Transverse colon (tissue), 4 donors: ENCODE measurements at regions not wholly inside any gene's neighbourhood (a gene's known extent, or its start where the extent isn't known, plus 50 kb on each side); places are given as distances from the start of the nearest gene placed in this dataset.

Source experiments
- DNase-seq: peaks from one replicate; pipeline ENCODE4 v3.0.0-alpha.2; 2019
- H3K27ac ChIP-seq, 4 donors: fragments of 200-600 bp; sonication (generic); 2 replicates each; pipeline ENCODE4 v1.5.1; 2016 to 2018; ENCODE audit warnings: inconsistent platforms in 4 of 4
- H3K27me3 ChIP-seq: fragments of 200-600 bp; sonication (generic); 2 replicates; pipeline ENCODE4 v1.5.1; 2017; ENCODE audit warnings: inconsistent platforms
- H3K36me3 ChIP-seq, 4 donors: fragments of 200-600 bp; sonication (generic); 2 replicates each; pipeline ENCODE4 v1.5.1; 2017 to 2019; ENCODE audit warnings: inconsistent platforms in 4 of 4
- H3K4me1 ChIP-seq, 4 donors: fragments of 200-600 bp; sonication (generic); 2 replicates each; pipeline ENCODE4 v1.5.1; 2017 to 2020; ENCODE audit warnings: inconsistent platforms in 4 of 4
- H3K4me3 ChIP-seq, 4 donors: fragments of 200-600 bp; sonication (generic); 1 replicate in 1 of 4; 2 replicates in 3 of 4; pipeline versions ENCODE4 v1.5.1 to v1.6.1; 2017 to 2019; ENCODE audit warnings: inconsistent platforms in 4 of 4
- H3K9me3 ChIP-seq, 2 donors: fragments of 200-600 bp; sonication (generic); 2 replicates each; pipeline ENCODE4 v1.5.1; 2017 to 2019; ENCODE audit warnings: inconsistent platforms in 2 of 2
- EP300 ChIP-seq: sonication (generic); formaldehyde crosslinking; IDR thresholded peaks from one replicate; pipeline ENCODE4 v1.6.1; 2017; ENCODE audit warnings: antibody characterized with exemption, low read depth
- POLR2A ChIP-seq: fragments of 450-650 bp; IDR thresholded peaks from one replicate; pipeline ENCODE4 v1.6.1; 2016; ENCODE audit warnings: antibody characterized with exemption, mild to moderate bottlenecking, moderate library complexity
- POLR2AphosphoS5 ChIP-seq, 3 donors: sonication (generic); formaldehyde crosslinking; IDR thresholded peaks; one replicate each; pipeline ENCODE4 v1.6.1; 2016; ENCODE audit warnings: antibody characterized with exemption in 3 of 3
- WGBS, 2 donors: methylation state at CpG; one replicate each; pipeline ENCODE4 v1.1.5; 2018; ENCODE audit warnings: low coverage in 1 of 2; 5-methylcytosine and 5-hydroxymethylcytosine counted together
- in situ Hi-C, 4 donors: fragments of 200-750 bp; cut with MboI; loops; one replicate each; pipeline versions ENCODE4 v1.15.0 to v1.15.1; 2017; ENCODE audit warnings: low sequenced_read_pairs in 3 of 4, low pct_ligation_motif_present in 1 of 4, low pct_unique_long_range_greater_than_20kb in 1 of 4
- intact Hi-C: fragments of 100-400 bp; cut with DNase I; formaldehyde crosslinking; loops from one replicate; pipeline ENCODE4 v1.15.1; 2023; ENCODE audit warnings: low total_unique reads
- TF ChIP-seq, protein P1 (sequence below), 5 experiments: fragments of 200-600 bp in 3 of 5; fragments of 450-650 bp in 2 of 5; sonication (generic) in 3 of 5; IDR thresholded peaks; 1 replicate in 2 of 5; 2 replicates in 3 of 5; pipeline ENCODE4 v1.5.1; 2016 to 2017; ENCODE audit warnings: antibody characterized with exemption in 5 of 5, inconsistent platforms in 3 of 5, mild to moderate bottlenecking in 2 of 5, moderate library complexity in 1 of 5

DNA sequence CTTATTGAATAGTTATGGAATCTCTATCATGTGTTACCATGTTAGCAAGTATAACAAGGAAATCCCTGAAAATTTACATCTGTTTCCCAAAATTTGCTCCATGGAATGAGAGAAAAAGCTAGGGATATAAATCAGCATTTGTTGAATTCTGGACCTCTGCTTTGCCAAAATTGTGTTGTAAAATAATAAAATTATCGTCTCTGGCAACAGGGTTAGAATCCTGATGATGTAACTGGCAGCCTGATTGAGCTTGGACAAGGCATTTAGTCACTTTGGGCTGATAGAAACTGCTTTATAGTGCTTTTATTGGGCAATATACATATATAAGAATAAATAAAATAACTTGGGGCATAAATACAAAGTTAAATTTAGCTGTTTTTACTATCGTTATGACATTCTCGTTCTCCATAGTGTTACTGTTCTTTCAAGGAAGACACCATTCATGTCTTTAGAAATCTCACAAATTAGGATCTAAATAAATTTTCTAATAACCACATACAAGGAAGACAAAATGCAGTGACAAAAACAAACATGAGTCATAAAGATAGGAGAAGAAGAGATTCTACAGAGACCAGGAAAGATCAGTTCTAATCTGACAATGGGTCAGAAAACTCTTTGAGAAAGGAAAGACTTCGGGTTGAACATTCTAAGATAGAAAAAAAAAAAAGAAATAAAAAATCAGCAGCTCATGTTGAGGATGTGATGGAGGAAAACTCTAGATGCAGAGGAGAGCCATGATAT is 145.0 kb upstream of the CDH10 start:
- Histone ChIP-seq H3K27ac (no peak overlapping the region), H3K27me3 (no peaks in the 10 kb centered on the region), H3K4me3 (no peak overlapping the region), H3K4me1 (no peaks in the 10 kb centered on the region), H3K36me3 (no peaks in the 10 kb centered on the region), H3K9me3 (peaks cover 0 to 3% of the 10 kb centered on the region in 2 donors)
- intact Hi-C loops (no loop called here), in situ Hi-C loops (no loop called here)
- TF ChIP-seq POLR2A (no peak), POLR2AphosphoS5 (IDR thresholded peaks at IDR 0.05) (no peak), EP300 (no peak)
- TF ChIP-seq, protein P1, sequence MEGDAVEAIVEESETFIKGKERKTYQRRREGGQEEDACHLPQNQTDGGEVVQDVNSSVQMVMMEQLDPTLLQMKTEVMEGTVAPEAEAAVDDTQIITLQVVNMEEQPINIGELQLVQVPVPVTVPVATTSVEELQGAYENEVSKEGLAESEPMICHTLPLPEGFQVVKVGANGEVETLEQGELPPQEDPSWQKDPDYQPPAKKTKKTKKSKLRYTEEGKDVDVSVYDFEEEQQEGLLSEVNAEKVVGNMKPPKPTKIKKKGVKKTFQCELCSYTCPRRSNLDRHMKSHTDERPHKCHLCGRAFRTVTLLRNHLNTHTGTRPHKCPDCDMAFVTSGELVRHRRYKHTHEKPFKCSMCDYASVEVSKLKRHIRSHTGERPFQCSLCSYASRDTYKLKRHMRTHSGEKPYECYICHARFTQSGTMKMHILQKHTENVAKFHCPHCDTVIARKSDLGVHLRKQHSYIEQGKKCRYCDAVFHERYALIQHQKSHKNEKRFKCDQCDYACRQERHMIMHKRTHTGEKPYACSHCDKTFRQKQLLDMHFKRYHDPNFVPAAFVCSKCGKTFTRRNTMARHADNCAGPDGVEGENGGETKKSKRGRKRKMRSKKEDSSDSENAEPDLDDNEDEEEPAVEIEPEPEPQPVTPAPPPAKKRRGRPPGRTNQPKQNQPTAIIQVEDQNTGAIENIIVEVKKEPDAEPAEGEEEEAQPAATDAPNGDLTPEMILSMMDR (IDR thresholded peaks at IDR 0.05), result no peak
- 40 to 41% methylated on average over 4 of the region's 4 CpGs for WGBS, 2 donors
- no peak for DNase-seq

DNA sequence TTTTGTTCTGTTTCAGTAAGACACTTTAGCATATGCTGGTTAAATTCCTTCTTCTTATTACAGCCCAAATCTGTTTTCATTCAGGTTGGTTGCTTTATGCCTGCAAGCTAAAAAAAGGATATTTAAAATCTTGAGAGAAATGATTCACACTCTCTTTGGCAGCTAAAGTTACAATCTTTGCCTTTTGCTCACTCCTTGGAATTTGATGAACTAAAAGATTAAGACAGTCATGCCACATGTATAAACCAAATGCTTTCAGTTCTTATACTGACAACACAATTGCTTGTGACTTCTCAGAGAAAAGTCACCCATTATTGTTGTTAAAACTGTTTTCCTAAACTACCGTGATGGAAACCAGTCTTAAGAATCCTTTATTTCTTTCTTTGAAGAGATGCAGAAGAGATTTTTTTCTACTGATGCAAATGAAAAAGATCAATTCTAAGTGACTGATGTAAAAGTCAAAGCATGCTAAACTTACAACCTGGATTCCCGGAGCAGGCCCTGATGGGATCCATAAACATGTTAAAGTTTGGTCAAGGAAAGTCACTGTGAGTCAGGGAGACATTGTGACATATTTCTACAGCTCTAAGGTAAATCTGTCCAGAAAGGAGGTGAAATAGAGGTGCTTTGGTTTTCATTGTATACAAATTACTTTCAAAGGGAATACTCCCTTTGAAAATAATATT is 144.2 kb upstream of the CDH10 start:
- no peaks in the 10 kb centered on the region for H3K36me3 ChIP-seq
- in situ Hi-C loops (no loop called here), intact Hi-C loops (no loop called here)
- no peak for TF ChIP-seq POLR2AphosphoS5 (IDR thresholded peaks at IDR 0.05)
- no peak overlapping the region for H3K27ac ChIP-seq
- no peaks in the 10 kb centered on the region for H3K4me1 ChIP-seq
- DNase-seq, result no peak
- H3K27me3 ChIP-seq, result no peaks in the 10 kb centered on the region
- 53 to 69% methylated on average over 2 of the region's 2 CpGs for WGBS, 2 donors
- H3K4me3 ChIP-seq, result no peak overlapping the region
- H3K9me3 ChIP-seq, result peaks cover 0 to 3% of the 10 kb centered on the region in 2 donors

DNA sequence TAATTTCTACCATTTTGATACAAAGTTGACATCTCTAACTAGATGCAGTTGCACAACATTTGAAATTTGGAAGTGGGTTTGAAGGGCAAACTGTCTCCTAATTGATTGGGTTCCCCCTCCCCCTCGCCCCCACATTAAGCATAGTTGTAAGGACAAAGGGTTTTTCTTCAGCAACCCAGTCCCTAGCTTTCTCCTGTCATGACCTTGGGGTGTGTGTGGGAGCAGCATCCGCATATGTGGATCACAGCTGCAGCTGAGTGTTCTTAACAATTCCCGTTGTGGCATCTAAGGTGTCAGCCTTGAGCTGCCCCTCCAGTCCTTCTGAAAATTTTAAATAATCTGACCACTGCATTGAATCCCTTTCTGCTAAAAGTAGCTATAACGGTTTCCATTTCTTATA is 141.3 kb upstream of the CDH10 start:
- TF ChIP-seq POLR2AphosphoS5 (IDR thresholded peaks at IDR 0.05) (no peak), POLR2A (no peak), EP300 (no peak)
- TF ChIP-seq, protein P1 (IDR thresholded peaks at IDR 0.05), result no peak
- no peaks in the 10 kb centered on the region for H3K4me1 ChIP-seq
- intact Hi-C loops, result no loop called here
- 33 to 66% methylated on average over 1 to 4 of the region's 4 CpGs for WGBS, 2 donors
- no peaks in the 10 kb centered on the region for H3K27me3 ChIP-seq
- H3K27ac ChIP-seq, result no peak overlapping the region
- no peak for DNase-seq
- in situ Hi-C loops, result no loop called here
- H3K9me3 ChIP-seq, result peaks cover 0 to 3% of the 10 kb centered on the region in 2 donors
- H3K36me3 ChIP-seq, result no peaks in the 10 kb centered on the region
- H3K4me3 ChIP-seq, result no peak overlapping the region

GRCh38 chr5:24783596-24783995 is 138.8 kb upstream of the CDH10 start:
- no peaks in the 10 kb centered on the region for H3K4me1 ChIP-seq
- in situ Hi-C loops, result no loop called here
- no peak overlapping the region for H3K4me3 ChIP-seq
- intact Hi-C loops, result no loop called here
- no peak for TF ChIP-seq POLR2AphosphoS5 (IDR thresholded peaks at IDR 0.05)
- no peak for TF ChIP-seq EP300
- TF ChIP-seq POLR2A, result no peak
- TF ChIP-seq, protein P1 (IDR thresholded peaks at IDR 0.05), result no peak
- H3K27me3 ChIP-seq, result no peaks in the 10 kb centered on the region
- no peaks in the 10 kb centered on the region for H3K36me3 ChIP-seq
- H3K27ac ChIP-seq, result no peak overlapping the region
- H3K9me3 ChIP-seq, result peaks cover 0 to under 1% of the 10 kb centered on the region in 2 donors
- no peak for DNase-seq
